ENCODE measurements at regions not wholly inside any gene's neighbourhood (a gene's known extent, or its start where the extent isn't known, plus 50 kb on each side); places are given as distances from the start of the nearest gene placed in this dataset.

DNA sequence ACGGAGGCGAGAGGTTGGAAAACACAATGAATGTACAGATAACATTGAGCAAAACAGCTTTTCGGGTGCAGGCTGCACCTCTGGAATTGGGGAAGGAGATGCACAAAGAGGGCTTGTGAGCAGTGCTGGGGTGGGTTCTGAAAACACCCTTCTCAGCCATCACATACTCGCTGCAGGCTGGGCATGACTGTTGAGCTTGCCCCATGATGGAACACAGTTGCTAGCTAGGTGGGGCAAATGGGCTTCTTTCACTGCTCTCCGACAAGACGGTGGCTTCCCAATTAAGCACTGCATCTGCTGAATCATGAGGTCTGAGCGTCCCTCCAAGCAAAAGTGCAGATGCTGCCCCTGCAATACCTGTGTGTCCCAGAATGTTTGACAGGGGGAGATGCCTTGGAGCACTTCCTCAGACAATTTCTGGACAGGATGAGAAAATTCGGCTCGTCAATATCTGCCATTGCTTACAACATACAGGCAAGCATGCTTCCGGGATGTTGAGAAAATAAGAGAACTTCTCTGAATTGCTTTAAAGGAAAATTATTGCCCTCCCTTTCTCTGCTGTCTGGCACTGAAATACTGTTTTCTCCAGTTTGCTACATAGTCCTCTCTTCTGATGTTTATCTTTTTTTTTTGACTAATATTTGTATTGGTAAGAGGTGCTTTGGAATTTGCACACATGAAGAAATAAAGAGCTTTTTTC, 77.3 kb upstream of the SH3BP4 start:
- DNase-seq (ENCODE audit: low read depth, low spot score) (no peak), FAIRE-seq (no peak)
- Histone ChIP-seq H3K79me2 (ENCODE audit: control insufficient read depth, insufficient read depth, low read length) (no peaks in the 10 kb centered on the region), H3K27me3 (ENCODE audit: control insufficient read depth, extremely low read depth, insufficient read depth, low read length) (no peaks in the 10 kb centered on the region), H4K20me1 (ENCODE audit: control insufficient read depth, extremely low read depth, insufficient read depth, low read length) (no peaks in the 10 kb centered on the region), H3K4me3 (ENCODE audit: control insufficient read depth in 2 of 3, extremely low read depth in 1 of 3, insufficient read depth in 2 of 3, low read depth in 1 of 3, low read length in 3 of 3) (no peak overlapping the region), H3K27ac (ENCODE audit: control insufficient read depth, insufficient read depth, low read length) (no peak overlapping the region), H3K4me1 (ENCODE audit: control insufficient read depth, extremely low read depth, insufficient read depth, low read length) (peaks cover 3% of the 10 kb centered on the region), H3K9me3 (ENCODE audit: control insufficient read depth, low read depth, low read length) (no peaks in the 10 kb centered on the region), H3K4me2 (ENCODE audit: control insufficient read depth, extremely low read depth, insufficient read depth, low read depth, low read length) (no peak overlapping the region), H3K9ac (ENCODE audit: control insufficient read depth, extremely low read depth, insufficient read depth, low read length) (no peak overlapping the region), H3K9me1 (ENCODE audit: control insufficient read depth, extremely low read depth, insufficient read depth, low read length) (no peaks in the 10 kb centered on the region), H3K36me3 (ENCODE audit: control insufficient read depth in 2 of 2, extremely low read depth in 1 of 2, insufficient read depth in 2 of 2, low read length in 2 of 2) (peaks cover 0 to 2% of the 10 kb centered on the region in 2 experiments), H2AFZ (ENCODE audit: control insufficient read depth, low read length) (no peak overlapping the region)
- TF ChIP-seq EZH2 (IDR thresholded peaks at IDR 0.05; ENCODE audit: low read length): no peak
- TF ChIP-seq, protein P1, sequence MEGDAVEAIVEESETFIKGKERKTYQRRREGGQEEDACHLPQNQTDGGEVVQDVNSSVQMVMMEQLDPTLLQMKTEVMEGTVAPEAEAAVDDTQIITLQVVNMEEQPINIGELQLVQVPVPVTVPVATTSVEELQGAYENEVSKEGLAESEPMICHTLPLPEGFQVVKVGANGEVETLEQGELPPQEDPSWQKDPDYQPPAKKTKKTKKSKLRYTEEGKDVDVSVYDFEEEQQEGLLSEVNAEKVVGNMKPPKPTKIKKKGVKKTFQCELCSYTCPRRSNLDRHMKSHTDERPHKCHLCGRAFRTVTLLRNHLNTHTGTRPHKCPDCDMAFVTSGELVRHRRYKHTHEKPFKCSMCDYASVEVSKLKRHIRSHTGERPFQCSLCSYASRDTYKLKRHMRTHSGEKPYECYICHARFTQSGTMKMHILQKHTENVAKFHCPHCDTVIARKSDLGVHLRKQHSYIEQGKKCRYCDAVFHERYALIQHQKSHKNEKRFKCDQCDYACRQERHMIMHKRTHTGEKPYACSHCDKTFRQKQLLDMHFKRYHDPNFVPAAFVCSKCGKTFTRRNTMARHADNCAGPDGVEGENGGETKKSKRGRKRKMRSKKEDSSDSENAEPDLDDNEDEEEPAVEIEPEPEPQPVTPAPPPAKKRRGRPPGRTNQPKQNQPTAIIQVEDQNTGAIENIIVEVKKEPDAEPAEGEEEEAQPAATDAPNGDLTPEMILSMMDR (optimal IDR thresholded peaks at IDR 0.05 in 1 of 3, IDR thresholded peaks at IDR 0.05 in 1 of 3, conservative IDR thresholded peaks at IDR 0.05 in 1 of 3; ENCODE audit: extremely low read depth in 1 of 3, insufficient read depth in 2 of 3, low read length in 3 of 3): no peak
- dilution Hi-C loops (cut with MboI; ENCODE audit: extremely low pct_ligation_motif_present, low sequenced_read_pairs): no loop called here

DNA sequence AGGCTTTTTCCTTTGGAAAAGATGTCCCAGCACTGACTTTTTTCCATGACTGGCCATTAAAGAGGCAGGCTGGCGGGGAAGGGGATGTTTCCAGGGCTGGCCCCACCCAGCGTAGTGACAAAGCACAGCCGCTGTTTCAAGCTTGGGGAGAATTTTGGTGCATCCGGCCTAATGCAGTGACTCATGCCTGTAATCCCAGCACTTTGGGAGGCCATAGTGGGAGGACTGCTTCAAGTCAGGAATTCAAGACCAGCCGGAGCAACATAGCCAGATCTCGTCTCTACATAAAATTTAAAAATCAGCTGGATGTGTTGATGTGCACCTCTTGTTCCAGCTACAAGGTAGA, 78.0 kb upstream of the SH3BP4 start:
- TF ChIP-seq, protein P1 (optimal IDR thresholded peaks at IDR 0.05 in 1 of 3, IDR thresholded peaks at IDR 0.05 in 1 of 3, conservative IDR thresholded peaks at IDR 0.05 in 1 of 3; ENCODE audit: extremely low read depth in 1 of 3, insufficient read depth in 2 of 3, low read length in 3 of 3): no peak
- TF ChIP-seq EZH2 (IDR thresholded peaks at IDR 0.05; ENCODE audit: low read length): no peak
- Histone ChIP-seq H3K79me2 (ENCODE audit: control insufficient read depth, insufficient read depth, low read length) (no peaks in the 10 kb centered on the region), H3K9me1 (ENCODE audit: control insufficient read depth, extremely low read depth, insufficient read depth, low read length) (no peaks in the 10 kb centered on the region), H4K20me1 (ENCODE audit: control insufficient read depth, extremely low read depth, insufficient read depth, low read length) (no peaks in the 10 kb centered on the region), H3K9ac (ENCODE audit: control insufficient read depth, extremely low read depth, insufficient read depth, low read length) (no peak overlapping the region), H3K4me3 (ENCODE audit: control insufficient read depth in 2 of 3, extremely low read depth in 1 of 3, insufficient read depth in 2 of 3, low read depth in 1 of 3, low read length in 3 of 3) (no peak overlapping the region), H3K9me3 (ENCODE audit: control insufficient read depth, low read depth, low read length) (no peaks in the 10 kb centered on the region), H2AFZ (ENCODE audit: control insufficient read depth, low read length) (no peak overlapping the region), H3K27ac (ENCODE audit: control insufficient read depth, insufficient read depth, low read length) (no peak overlapping the region), H3K4me1 (ENCODE audit: control insufficient read depth, extremely low read depth, insufficient read depth, low read length) (no peaks in the 10 kb centered on the region), H3K36me3 (ENCODE audit: control insufficient read depth in 2 of 2, extremely low read depth in 1 of 2, insufficient read depth in 2 of 2, low read length in 2 of 2) (peaks cover 0 to 2% of the 10 kb centered on the region in 2 experiments), H3K27me3 (ENCODE audit: control insufficient read depth, extremely low read depth, insufficient read depth, low read length) (no peaks in the 10 kb centered on the region), H3K4me2 (ENCODE audit: control insufficient read depth, extremely low read depth, insufficient read depth, low read depth, low read length) (no peak overlapping the region)
- DNase-seq (ENCODE audit: low read depth, low spot score): no peak
- dilution Hi-C loops (cut with MboI; ENCODE audit: extremely low pct_ligation_motif_present, low sequenced_read_pairs): no loop called here
- FAIRE-seq: no peak

All from keratinocyte (primary cell).